ENCODE measurements at regions not wholly inside any gene's neighbourhood (a gene's known extent, or its start where the extent isn't known, plus 50 kb on each side); places are given as distances from the start of the nearest gene placed in this dataset.

GRCh38 chr7:108815815-108816214 lies 246.1 kb downstream of the DNAJB9 start:
- no peaks in the 10 kb centered on the region for H3K36me3 ChIP-seq
- no peak overlapping the region for H3K27ac ChIP-seq (replicated peaks in 1 of 4)
- no peak for DNase-seq (ENCODE audit: extremely low spot score)
- intact Hi-C loops (cut with DNase I) = no loop called here
- H3K4me1 ChIP-seq = no peaks in the 10 kb centered on the region
- H3K4me3 ChIP-seq = no peak overlapping the region
- no peaks in the 10 kb centered on the region for H3K9me3 ChIP-seq
- 60% methylated on average over 2 of the region's 2 CpGs for WGBS
- H3K27me3 ChIP-seq = no peaks in the 10 kb centered on the region
- no peak for TF ChIP-seq POLR2A (IDR thresholded peaks at IDR 0.05; ENCODE audit: low read depth)
- TF ChIP-seq EP300 (IDR thresholded peaks at IDR 0.05) = no peak

GRCh38 chr7:108818742-108819141 lies 249.1 kb downstream of the DNAJB9 start:
- Histone ChIP-seq H3K4me1 (no peaks in the 10 kb centered on the region), H3K9me3 (no peaks in the 10 kb centered on the region), H3K36me3 (no peaks in the 10 kb centered on the region), H3K4me3 (no peak overlapping the region), H3K27me3 (no peaks in the 10 kb centered on the region), H3K27ac (replicated peaks in 1 of 4) (no peak overlapping the region)
- intact Hi-C loops (cut with DNase I) = no loop called here
- WGBS = 54% methylated on average over 2 of the region's 2 CpGs
- TF ChIP-seq CTCF (IDR thresholded peaks at IDR 0.05) (no peak), EP300 (IDR thresholded peaks at IDR 0.05) (no peak), POLR2AphosphoS5 (IDR thresholded peaks at IDR 0.05) (no peak), POLR2A (IDR thresholded peaks at IDR 0.05; ENCODE audit: low read depth) (no peak)
- no peak for DNase-seq (ENCODE audit: extremely low spot score)

GRCh38 chr7:108824840-108825580 lies 255.3 kb downstream of the DNAJB9 start:
- H3K9me3 ChIP-seq = no peaks in the 10 kb centered on the region
- H3K4me3 ChIP-seq = no peak overlapping the region
- WGBS = 46% methylated on average over 3 of the region's 3 CpGs
- H3K27me3 ChIP-seq = no peaks in the 10 kb centered on the region
- H3K36me3 ChIP-seq = no peaks in the 10 kb centered on the region
- no peak overlapping the region for H3K27ac ChIP-seq (replicated peaks in 1 of 4)
- DNase-seq (ENCODE audit: extremely low spot score) = no peak
- intact Hi-C loops (cut with DNase I) = no loop called here
- H3K4me1 ChIP-seq = no peaks in the 10 kb centered on the region
- TF ChIP-seq EP300 (IDR thresholded peaks at IDR 0.05) (no peak), POLR2A (IDR thresholded peaks at IDR 0.05; ENCODE audit: low read depth) (no peak), CTCF (IDR thresholded peaks at IDR 0.05) (no peak), POLR2AphosphoS5 (IDR thresholded peaks at IDR 0.05) (no peak)

GRCh38 chr7:108825581-108825909 lies 255.9 kb downstream of the DNAJB9 start:
- DNase-seq (ENCODE audit: extremely low spot score) = no peak
- Histone ChIP-seq H3K9me3 (no peaks in the 10 kb centered on the region), H3K36me3 (no peaks in the 10 kb centered on the region), H3K27ac (replicated peaks in 1 of 4) (no peak overlapping the region), H3K4me1 (no peaks in the 10 kb centered on the region), H3K4me3 (no peak overlapping the region), H3K27me3 (no peaks in the 10 kb centered on the region)
- intact Hi-C loops (cut with DNase I) = no loop called here
- WGBS = 72% methylated on average over 2 of the region's 2 CpGs
- TF ChIP-seq CTCF (IDR thresholded peaks at IDR 0.05) (no peak), POLR2A (IDR thresholded peaks at IDR 0.05; ENCODE audit: low read depth) (no peak), POLR2AphosphoS5 (IDR thresholded peaks at IDR 0.05) (no peak), EP300 (IDR thresholded peaks at IDR 0.05) (no peak)

DNA sequence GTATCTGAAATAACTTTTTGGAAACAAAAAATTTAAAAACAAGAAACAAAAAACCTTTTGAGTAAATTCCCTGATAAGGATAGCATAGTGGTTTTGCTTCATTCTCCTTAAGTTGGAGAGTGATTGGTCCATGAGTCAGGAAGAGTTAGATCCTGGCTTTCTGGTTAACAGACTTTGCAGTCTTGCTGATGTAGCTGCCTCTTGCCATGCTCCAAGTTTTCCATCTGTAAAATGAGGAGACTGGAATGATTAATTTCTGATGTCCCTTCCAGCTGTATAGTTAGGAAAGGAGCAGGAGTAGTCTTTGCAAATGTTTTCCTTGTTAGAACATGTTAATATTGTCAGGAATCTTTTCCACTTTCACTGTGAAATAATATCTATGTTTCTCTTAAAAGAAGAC lies 266.6 kb downstream of the DNAJB9 start:
- DNase-seq (ENCODE audit: extremely low spot score) = no peak
- Histone ChIP-seq H3K27ac (replicated peaks in 1 of 4) (no peak overlapping the region), H3K4me1 (peaks cover 0 to 17% (median 13%) of the 10 kb centered on the region in 4 donors), H3K36me3 (no peaks in the 10 kb centered on the region), H3K9me3 (peaks cover 0 to 10% (median 0%) of the 10 kb centered on the region in 4 donors), H3K4me3 (no peak overlapping the region), H3K27me3 (no peaks in the 10 kb centered on the region)
- TF ChIP-seq POLR2AphosphoS5 (IDR thresholded peaks at IDR 0.05) (no peak), CTCF (IDR thresholded peaks at IDR 0.05) (no peak), POLR2A (IDR thresholded peaks at IDR 0.05; ENCODE audit: low read depth) (no peak), EP300 (IDR thresholded peaks at IDR 0.05) (no peak)
- intact Hi-C loops (cut with DNase I) = no loop called here

All from esophagus muscularis mucosa (tissue), 4 donors.